AG04450 (cell line): ENCODE measurements at regions not wholly inside any gene's neighbourhood (a gene's known extent, or its start where the extent isn't known, plus 50 kb on each side); places are given as distances from the start of the nearest gene placed in this dataset.

Experiments used
- CTCF ChIA-PET: fragments of 300-600, 350-600 bp; formaldehyde crosslinking; extraction: SDS; loops from one replicate; lab custom pipeline; 2022; ENCODE audit warnings: antibody characterized with exemption, inconsistent platforms; lab: Charles Lee
- POLR2A ChIA-PET: fragments of 350-600 bp; formaldehyde crosslinking; extraction: SDS; loops from one replicate; lab custom pipeline; 2021; ENCODE audit warnings: antibody characterized with exemption, inconsistent platforms; lab: Yijun Ruan, JAX
- DNase-seq: peaks from one replicate; pipeline ENCODE4 v3.0.0-alpha.2; 2011; ENCODE audit warnings: low read depth, low spot score
- H3K27ac ChIP-seq: one replicate; pipeline ENCODE4 v1.5.1; 2012; ENCODE audit warnings: low read depth, low read length, control low read depth
- H3K27me3 ChIP-seq: one replicate; pipeline ENCODE4 v1.6.0; 2012; ENCODE audit warnings: low read length; ENCODE audit not compliant: control insufficient read depth, insufficient read depth
- H3K4me3 ChIP-seq: 2 replicates; pipeline ENCODE4 v1.5.1; 2011; ENCODE audit warnings: mild to moderate bottlenecking, low read depth, low read length, control low read depth
- H3K9me3 ChIP-seq: 2 replicates; pipeline ENCODE4 v1.5.1; 2012; ENCODE audit warnings: low read length; ENCODE audit not compliant: control insufficient read depth, insufficient read depth
- TF ChIP-seq, protein P1 (sequence below): IDR thresholded peaks from 2 replicates; pipeline ENCODE4 v1.5.1; 2011; ENCODE audit warnings: low read depth, low read length, control low read depth, inconsistent platforms

DNA sequence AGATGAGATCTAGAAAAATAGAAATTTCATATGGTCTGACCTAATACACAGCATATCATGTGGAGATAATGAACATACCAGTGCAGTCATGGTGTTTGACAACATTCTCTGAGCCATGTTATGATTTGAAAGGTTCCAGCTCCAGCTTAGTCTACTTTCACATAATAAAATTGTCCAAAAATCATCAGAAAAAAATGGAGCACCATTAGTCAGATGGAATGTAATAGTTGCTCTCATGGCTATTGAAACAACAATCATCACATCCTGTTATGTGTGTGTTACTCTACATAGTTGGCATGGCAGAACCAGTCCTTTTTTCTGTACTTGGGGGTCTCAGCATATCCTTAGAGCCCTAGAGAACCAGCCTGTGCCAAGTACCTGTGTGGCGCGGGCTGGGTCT, 678.9 kb upstream of the FANCL start:
- ChIA-PET POLR2A (no interaction called here), CTCF (no interaction called here)
- TF ChIP-seq, protein P1, sequence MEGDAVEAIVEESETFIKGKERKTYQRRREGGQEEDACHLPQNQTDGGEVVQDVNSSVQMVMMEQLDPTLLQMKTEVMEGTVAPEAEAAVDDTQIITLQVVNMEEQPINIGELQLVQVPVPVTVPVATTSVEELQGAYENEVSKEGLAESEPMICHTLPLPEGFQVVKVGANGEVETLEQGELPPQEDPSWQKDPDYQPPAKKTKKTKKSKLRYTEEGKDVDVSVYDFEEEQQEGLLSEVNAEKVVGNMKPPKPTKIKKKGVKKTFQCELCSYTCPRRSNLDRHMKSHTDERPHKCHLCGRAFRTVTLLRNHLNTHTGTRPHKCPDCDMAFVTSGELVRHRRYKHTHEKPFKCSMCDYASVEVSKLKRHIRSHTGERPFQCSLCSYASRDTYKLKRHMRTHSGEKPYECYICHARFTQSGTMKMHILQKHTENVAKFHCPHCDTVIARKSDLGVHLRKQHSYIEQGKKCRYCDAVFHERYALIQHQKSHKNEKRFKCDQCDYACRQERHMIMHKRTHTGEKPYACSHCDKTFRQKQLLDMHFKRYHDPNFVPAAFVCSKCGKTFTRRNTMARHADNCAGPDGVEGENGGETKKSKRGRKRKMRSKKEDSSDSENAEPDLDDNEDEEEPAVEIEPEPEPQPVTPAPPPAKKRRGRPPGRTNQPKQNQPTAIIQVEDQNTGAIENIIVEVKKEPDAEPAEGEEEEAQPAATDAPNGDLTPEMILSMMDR = no peak
- Histone ChIP-seq H3K4me3 (no peak overlapping the region), H3K27ac (no peak overlapping the region), H3K9me3 (no peaks in the 10 kb centered on the region), H3K27me3 (no peaks in the 10 kb centered on the region)
- DNase-seq = no peak

DNA sequence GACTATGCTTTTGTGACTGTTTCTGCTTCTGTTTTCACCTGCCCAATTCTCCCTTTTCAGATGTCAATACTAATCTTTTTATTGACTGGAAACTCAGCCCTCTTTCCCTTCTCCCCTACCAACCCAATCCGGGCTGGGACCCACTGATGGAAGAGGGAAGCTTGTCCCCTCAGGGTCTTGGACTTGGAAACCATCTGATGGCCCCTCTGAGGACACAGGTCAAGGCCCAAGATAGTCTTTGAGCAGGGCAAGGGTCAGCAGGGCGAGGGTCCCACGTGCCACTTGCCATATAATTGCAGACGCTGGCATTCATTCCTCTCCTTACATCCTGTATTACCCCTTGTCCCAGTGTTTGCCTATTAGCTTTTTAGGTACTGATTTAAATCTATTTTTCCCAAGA, 678.2 kb upstream of the FANCL start:
- CTCF ChIA-PET = no interaction called here
- Histone ChIP-seq H3K4me3 (no peak overlapping the region), H3K27me3 (no peaks in the 10 kb centered on the region), H3K27ac (no peak overlapping the region), H3K9me3 (no peaks in the 10 kb centered on the region)
- no peak for DNase-seq
- TF ChIP-seq, protein P1 = no peak
- POLR2A ChIA-PET = no interaction called here

DNA sequence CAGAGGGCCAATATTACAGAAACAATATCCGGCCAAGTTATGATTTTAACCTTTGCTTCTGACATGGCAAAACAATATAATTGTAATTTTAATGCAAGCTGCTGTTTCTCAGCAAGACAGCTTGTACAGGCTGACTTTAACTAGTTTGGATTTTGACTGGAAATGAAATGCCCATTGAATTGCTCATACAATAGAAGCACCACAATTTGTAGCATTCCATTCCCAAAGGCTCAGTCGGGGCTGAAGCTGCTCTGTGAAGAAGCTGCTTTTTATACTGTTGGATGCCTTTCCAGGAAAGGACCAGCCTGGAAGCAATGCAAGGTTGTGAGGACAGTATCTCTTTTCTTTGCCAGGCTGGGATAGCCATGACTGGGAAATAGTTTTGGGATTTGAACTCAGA, 677.0 kb upstream of the FANCL start:
- ChIA-PET CTCF (no interaction called here), POLR2A (interaction anchor here (1.3 kb wide), 1 partner anchor 21 kb away, joined by 5 read pairs; no protein-coding TSS in a partner anchor)
- peak; percentile 26 for DNase-seq
- Histone ChIP-seq H3K4me3 (no peak overlapping the region), H3K27me3 (no peaks in the 10 kb centered on the region), H3K27ac (no peak overlapping the region), H3K9me3 (no peaks in the 10 kb centered on the region)
- TF ChIP-seq, protein P1 = no peak

DNA sequence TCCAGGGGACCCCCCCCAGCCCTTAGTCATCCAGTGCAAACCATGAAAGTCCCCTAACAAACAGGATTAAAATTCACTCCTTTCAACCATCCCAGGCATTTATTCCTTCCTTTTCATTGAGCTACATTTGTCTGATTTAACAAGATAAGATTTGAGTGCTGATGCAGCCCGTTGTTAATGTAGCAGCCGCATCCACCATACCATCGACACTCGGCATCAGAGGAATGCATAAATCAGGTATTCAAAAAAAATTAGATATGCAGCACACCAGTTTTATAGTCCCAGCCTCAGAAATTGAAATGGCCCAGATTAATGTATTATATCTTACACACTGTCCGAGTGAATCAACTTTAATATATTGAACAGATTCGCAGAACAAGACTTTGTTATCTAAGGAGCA, 676.5 kb upstream of the FANCL start:
- POLR2A ChIA-PET = interaction anchor here (1.3 kb wide), 1 partner anchor 21 kb away, joined by 5 read pairs; no protein-coding TSS in a partner anchor
- no peaks in the 10 kb centered on the region for H3K9me3 ChIP-seq
- H3K4me3 ChIP-seq = no peak overlapping the region
- no peak overlapping the region for H3K27ac ChIP-seq
- CTCF ChIA-PET = no interaction called here
- DNase-seq = no peak
- H3K27me3 ChIP-seq = no peaks in the 10 kb centered on the region
- TF ChIP-seq, protein P1 = no peak

DNA sequence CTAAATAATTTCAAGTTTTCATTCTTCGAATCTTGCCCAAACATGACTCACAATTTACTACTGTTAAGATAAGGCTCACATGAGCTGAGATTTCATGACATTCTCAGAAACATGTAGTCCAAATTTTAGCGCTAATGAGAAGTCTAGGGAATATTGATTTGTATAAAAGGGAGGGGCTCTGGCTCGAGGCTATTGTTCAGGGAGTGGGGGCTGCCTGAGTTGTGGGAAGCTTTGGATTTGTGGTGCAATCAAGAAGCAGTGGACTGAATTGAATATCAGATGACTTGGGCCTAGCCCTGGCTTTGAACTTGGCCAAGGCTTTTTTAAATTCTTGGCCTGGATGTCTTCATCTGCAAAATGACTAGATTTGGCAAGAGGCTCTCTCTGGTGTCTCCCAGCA, 674.9 kb upstream of the FANCL start:
- TF ChIP-seq, protein P1 = no peak
- no peaks in the 10 kb centered on the region for H3K27me3 ChIP-seq
- DNase-seq = no peak
- H3K4me3 ChIP-seq = no peak overlapping the region
- H3K9me3 ChIP-seq = no peaks in the 10 kb centered on the region
- H3K27ac ChIP-seq = no peak overlapping the region
- ChIA-PET POLR2A (no interaction called here), CTCF (interaction anchor here (0.6 kb wide), 1 partner anchor 58 kb away, joined by 5 read pairs; no protein-coding TSS in a partner anchor)
